ENCODE measurements at regions not wholly inside any gene's neighbourhood (a gene's known extent, or its start where the extent isn't known, plus 50 kb on each side); places are given as distances from the start of the nearest gene placed in this dataset.
"Not testable (repeated sequence)": the region's sequence is repeated elsewhere in the genome, so short reads cannot be mapped to it uniquely, and the experiment has no call there.

GRCh38 chr15:37427393-37427792 is 327.0 kb upstream of the MEIS2 start:
- not testable (repeated sequence) for DNase-seq

GRCh38 chr15:37446921-37447320 is 346.6 kb upstream of the MEIS2 start:
- no peak for DNase-seq

- DNase-seq = no peak
These were observed 352.1 kb upstream of the MEIS2 start for GRCh38 chr15:37452498-37452897.

- DNase-seq = no peak
These were observed 380.1 kb upstream of the MEIS2 start for GRCh38 chr15:37480482-37480881.

- DNase-seq = no peak
These were observed 380.8 kb upstream of the MEIS2 start for GRCh38 chr15:37481126-37481525.

- no peak for DNase-seq
These were observed 383.4 kb upstream of the MEIS2 start for GRCh38 chr15:37483779-37484178.

GRCh38 chr15:37485056-37485455 is 384.7 kb upstream of the MEIS2 start:
- DNase-seq = no peak

- no peak for DNase-seq
These were observed 390.4 kb upstream of the MEIS2 start for GRCh38 chr15:37490707-37491106.

- no peak for DNase-seq
These were observed 416.3 kb upstream of the MEIS2 start for GRCh38 chr15:37516621-37517020.

GRCh38 chr15:37517191-37517895 is 417.0 kb upstream of the MEIS2 start:
- no peak for DNase-seq

GRCh38 chr15:37518436-37518835 is 416.0 kb upstream of the TMCO5A start:
- DNase-seq = no peak

GRCh38 chr15:37520026-37520425 is 414.4 kb upstream of the TMCO5A start:
- DNase-seq = no peak

GRCh38 chr15:37520882-37521281 is 413.6 kb upstream of the TMCO5A start:
- no peak for DNase-seq

GRCh38 chr15:37524601-37525000 is 409.8 kb upstream of the TMCO5A start:
- DNase-seq = no peak

GRCh38 chr15:37528432-37528831 is 406.0 kb upstream of the TMCO5A start:
- DNase-seq = no peak

- DNase-seq = no peak
These were observed 397.4 kb upstream of the TMCO5A start for GRCh38 chr15:37536967-37537605.

- no peak for DNase-seq
These were observed 396.6 kb upstream of the TMCO5A start for GRCh38 chr15:37537802-37538201.

GRCh38 chr15:37548116-37548515 is 386.3 kb upstream of the TMCO5A start:
- DNase-seq = no peak

- DNase-seq = no peak
These were observed 383.9 kb upstream of the TMCO5A start for GRCh38 chr15:37550360-37551024.

- no peak for DNase-seq
These were observed 362.0 kb upstream of the TMCO5A start for GRCh38 chr15:37572401-37572800.

GRCh38 chr15:37574985-37575384 is 359.5 kb upstream of the TMCO5A start:
- DNase-seq = no peak

- DNase-seq = no peak
These were observed 357.5 kb upstream of the TMCO5A start for GRCh38 chr15:37576952-37577351.

- DNase-seq = no peak
These were observed 352.4 kb upstream of the TMCO5A start for GRCh38 chr15:37581866-37582532.

GRCh38 chr15:37582852-37583251 is 351.6 kb upstream of the TMCO5A start:
- no peak for DNase-seq
